ENCODE measurements at regions not wholly inside any gene's neighbourhood (a gene's known extent, or its start where the extent isn't known, plus 50 kb on each side); places are given as distances from the start of the nearest gene placed in this dataset.

DNA sequence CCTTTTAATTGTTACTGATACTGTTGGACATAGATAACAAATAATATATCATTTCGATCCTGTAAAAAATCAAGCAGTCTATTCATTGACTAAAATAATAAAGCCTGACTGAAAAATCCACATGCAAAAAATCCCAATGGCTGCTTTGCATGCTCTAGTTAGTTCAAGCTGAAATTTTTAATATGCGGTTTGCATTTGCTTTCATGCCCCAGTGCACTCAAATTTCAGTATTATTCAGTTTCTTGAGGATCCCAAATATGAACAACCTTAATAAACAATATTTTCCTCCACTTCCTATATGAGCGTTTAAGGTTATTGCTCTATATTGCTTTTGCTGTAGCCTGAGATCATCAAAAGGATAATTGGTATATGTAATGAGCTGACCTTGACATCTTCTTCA is 75.1 kb upstream of the DPH5 start:
- TF ChIP-seq CTCF (IDR thresholded peaks at IDR 0.05 in 4 of 5, conservative IDR thresholded peaks at IDR 0.05 in 1 of 5) (no peak), POLR2A (IDR thresholded peaks at IDR 0.05) (no peak)
